ENCODE measurements at regions not wholly inside any gene's neighbourhood (a gene's known extent, or its start where the extent isn't known, plus 50 kb on each side); places are given as distances from the start of the nearest gene placed in this dataset.

DNA sequence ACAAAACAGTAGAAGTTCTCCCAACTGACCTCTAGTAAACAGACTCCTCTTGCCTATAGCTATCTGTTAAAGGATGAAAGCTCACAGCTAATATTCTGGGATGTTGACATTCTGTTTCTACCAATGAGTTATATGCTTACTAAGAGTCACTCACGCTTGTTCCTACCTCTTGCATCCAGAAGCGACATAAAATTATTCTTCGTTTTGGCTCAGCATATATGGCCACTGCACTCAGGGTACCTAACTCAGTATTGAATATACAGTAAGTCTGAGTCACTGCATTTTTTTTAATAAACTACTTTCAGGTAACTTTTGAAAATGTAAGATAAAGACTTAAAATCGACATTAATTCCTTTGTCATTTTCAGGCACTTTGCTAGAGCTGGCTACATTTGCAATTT lies 214.4 kb upstream of the STXBP5 start:
- DNase-seq (ENCODE audit: low spot score) = no peak
- Histone ChIP-seq H3K4me3 (ENCODE audit: low read depth, low read length, poor library complexity, severe bottlenecking) (no peak overlapping the region), H4K20me1 (ENCODE audit: insufficient read depth, low read length) (no peaks in the 10 kb centered on the region), H3K36me3 (ENCODE audit: insufficient read depth, low read length) (no peaks in the 10 kb centered on the region), H3K79me2 (ENCODE audit: insufficient read depth, low read depth, low read length) (no peaks in the 10 kb centered on the region), H2AFZ (ENCODE audit: low read length) (no peak overlapping the region), H3K27ac (ENCODE audit: low read depth, low read length, poor library complexity, severe bottlenecking) (no peak overlapping the region), H3K9me3 (ENCODE audit: low read length) (no peaks in the 10 kb centered on the region), H3K4me1 (ENCODE audit: insufficient read depth, low read length, poor library complexity, severe bottlenecking) (no peaks in the 10 kb centered on the region), H3K4me2 (ENCODE audit: low read length) (no peak overlapping the region), H3K9me2 (ENCODE audit: insufficient read depth, low read length) (no peaks in the 10 kb centered on the region)
- no TSS peak for BruUV-seq (replicated peaks)
- intact Hi-C loops (cut with micrococcal nuclease; ENCODE audit: unreplicated experiment) = no loop called here
- POLR2A ChIA-PET = interaction anchor here (1.1 kb wide), 1 partner anchor 141 kb away, joined by 3 read pairs; no protein-coding TSS in a partner anchor
- TF ChIP-seq, protein P1, sequence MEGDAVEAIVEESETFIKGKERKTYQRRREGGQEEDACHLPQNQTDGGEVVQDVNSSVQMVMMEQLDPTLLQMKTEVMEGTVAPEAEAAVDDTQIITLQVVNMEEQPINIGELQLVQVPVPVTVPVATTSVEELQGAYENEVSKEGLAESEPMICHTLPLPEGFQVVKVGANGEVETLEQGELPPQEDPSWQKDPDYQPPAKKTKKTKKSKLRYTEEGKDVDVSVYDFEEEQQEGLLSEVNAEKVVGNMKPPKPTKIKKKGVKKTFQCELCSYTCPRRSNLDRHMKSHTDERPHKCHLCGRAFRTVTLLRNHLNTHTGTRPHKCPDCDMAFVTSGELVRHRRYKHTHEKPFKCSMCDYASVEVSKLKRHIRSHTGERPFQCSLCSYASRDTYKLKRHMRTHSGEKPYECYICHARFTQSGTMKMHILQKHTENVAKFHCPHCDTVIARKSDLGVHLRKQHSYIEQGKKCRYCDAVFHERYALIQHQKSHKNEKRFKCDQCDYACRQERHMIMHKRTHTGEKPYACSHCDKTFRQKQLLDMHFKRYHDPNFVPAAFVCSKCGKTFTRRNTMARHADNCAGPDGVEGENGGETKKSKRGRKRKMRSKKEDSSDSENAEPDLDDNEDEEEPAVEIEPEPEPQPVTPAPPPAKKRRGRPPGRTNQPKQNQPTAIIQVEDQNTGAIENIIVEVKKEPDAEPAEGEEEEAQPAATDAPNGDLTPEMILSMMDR (conservative IDR thresholded peaks at IDR 0.05; ENCODE audit: low read length) = no peak
- CTCF ChIA-PET (ENCODE audit: unreplicated experiment) = no interaction called here

DNA sequence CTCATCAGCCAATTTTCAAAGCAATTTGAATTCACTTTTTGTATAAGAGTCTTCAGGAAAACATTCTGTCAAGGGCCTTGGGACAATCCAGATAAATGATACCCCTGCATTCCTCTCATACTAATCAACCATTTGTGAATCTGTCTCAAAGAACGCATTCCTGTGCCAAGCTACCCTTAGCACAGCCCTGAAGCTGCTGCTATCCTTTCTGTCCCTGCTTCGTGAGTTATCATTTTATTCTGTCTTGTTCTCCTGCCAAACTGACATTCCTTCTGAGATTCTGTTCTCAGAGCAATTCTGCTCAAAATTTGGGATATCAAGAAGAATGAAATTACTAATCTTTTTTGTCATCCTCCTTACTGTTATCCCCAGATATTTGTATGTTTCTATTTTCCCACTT lies 213.9 kb upstream of the STXBP5 start:
- no peak overlapping the region for H3K27ac ChIP-seq (ENCODE audit: low read depth, low read length, poor library complexity, severe bottlenecking)
- no peaks in the 10 kb centered on the region for H3K36me3 ChIP-seq (ENCODE audit: insufficient read depth, low read length)
- DNase-seq (ENCODE audit: low spot score) = no peak
- BruUV-seq (replicated peaks) = no TSS peak
- H3K79me2 ChIP-seq (ENCODE audit: insufficient read depth, low read depth, low read length) = no peaks in the 10 kb centered on the region
- H3K4me1 ChIP-seq (ENCODE audit: insufficient read depth, low read length, poor library complexity, severe bottlenecking) = no peaks in the 10 kb centered on the region
- H3K4me3 ChIP-seq (ENCODE audit: low read depth, low read length, poor library complexity, severe bottlenecking) = no peak overlapping the region
- H3K9me3 ChIP-seq (ENCODE audit: low read length) = no peaks in the 10 kb centered on the region
- TF ChIP-seq EZH2phosphoT487 (IDR thresholded peaks at IDR 0.05; ENCODE audit: borderline replicate concordance, low read depth, low read length) = no peak
- TF ChIP-seq, protein P1 (conservative IDR thresholded peaks at IDR 0.05; ENCODE audit: low read length) = no peak
- ChIA-PET POLR2A (interaction anchor here (0.7 to 0.8 kb wide), 2 partner anchors 21 to 1967 kb away, joined by 3 to 5 read pairs; no protein-coding TSS in a partner anchor), CTCF (ENCODE audit: unreplicated experiment) (no interaction called here)
- intact Hi-C loops (cut with micrococcal nuclease; ENCODE audit: unreplicated experiment) = no loop called here
- H3K4me2 ChIP-seq (ENCODE audit: low read length) = no peak overlapping the region
- H3K9me2 ChIP-seq (ENCODE audit: insufficient read depth, low read length) = no peaks in the 10 kb centered on the region
- H2AFZ ChIP-seq (ENCODE audit: low read length) = no peak overlapping the region
- no peaks in the 10 kb centered on the region for H4K20me1 ChIP-seq (ENCODE audit: insufficient read depth, low read length)

DNA sequence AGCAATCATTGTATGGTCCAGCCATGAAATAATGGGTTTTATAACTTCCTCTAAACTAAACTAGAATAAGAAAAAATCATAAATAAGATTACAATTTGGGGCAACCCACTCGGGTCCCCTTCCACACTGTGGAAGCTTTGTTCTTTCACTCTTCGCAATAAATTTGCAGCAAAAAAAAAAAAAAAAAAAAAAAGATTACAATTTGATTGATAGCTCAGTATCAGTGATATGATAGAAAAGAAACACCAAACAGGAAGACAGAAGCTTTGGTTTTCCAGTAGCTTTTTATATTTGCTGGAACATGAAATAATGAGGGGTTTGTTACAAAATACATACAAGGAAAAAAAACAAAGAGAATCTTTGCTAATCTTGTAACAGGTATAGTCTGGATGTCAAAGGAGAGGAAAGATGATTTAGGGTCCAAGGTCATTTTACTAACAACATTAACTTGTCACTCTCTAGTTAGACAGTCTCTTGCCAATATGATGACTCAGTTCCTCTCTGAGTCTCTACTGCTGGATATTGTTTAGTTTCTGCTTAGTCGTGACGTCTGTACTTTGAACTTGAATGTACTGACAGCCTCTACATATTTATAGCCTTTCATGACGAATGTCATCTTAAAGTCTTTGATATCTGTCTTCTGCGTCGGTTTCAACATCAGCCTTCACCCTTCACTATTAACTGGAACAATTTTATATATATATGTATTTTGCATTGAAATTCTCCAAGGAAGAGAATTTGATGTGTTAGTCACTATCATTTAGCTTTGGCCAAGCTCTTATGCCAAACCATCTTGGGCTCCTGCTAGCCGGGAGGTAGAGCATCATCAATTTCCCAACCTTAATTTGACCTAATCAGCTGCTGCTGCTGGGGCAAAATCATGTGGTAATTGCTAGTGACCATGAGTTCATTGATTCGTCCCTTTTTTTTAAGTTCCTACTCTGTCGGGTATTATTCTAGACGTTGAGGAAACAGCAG lies 213.1 kb upstream of the STXBP5 start:
- no TSS peak for BruUV-seq (replicated peaks)
- no peak overlapping the region for H3K4me2 ChIP-seq (ENCODE audit: low read length)
- CTCF ChIA-PET (ENCODE audit: unreplicated experiment) = no interaction called here

More for the DNA sequence above, 213.1 kb upstream of the STXBP5 start:
- Histone ChIP-seq H3K9me3 (ENCODE audit: low read length) (no peaks in the 10 kb centered on the region), H2AFZ (ENCODE audit: low read length) (no peak overlapping the region), H3K4me1 (ENCODE audit: insufficient read depth, low read length, poor library complexity, severe bottlenecking) (no peaks in the 10 kb centered on the region), H3K27ac (ENCODE audit: low read depth, low read length, poor library complexity, severe bottlenecking) (no peak overlapping the region), H3K4me3 (ENCODE audit: low read depth, low read length, poor library complexity, severe bottlenecking) (no peak overlapping the region), H3K79me2 (ENCODE audit: insufficient read depth, low read depth, low read length) (no peaks in the 10 kb centered on the region), H4K20me1 (ENCODE audit: insufficient read depth, low read length) (no peaks in the 10 kb centered on the region), H3K9me2 (ENCODE audit: insufficient read depth, low read length) (no peaks in the 10 kb centered on the region), H3K36me3 (ENCODE audit: insufficient read depth, low read length) (no peaks in the 10 kb centered on the region)
- POLR2A ChIA-PET = interaction anchor here (0.6 to 0.8 kb wide), 3 partner anchors 20 to 1966 kb away, joined by 3 to 5 read pairs (median 3); no protein-coding TSS in a partner anchor
- intact Hi-C loops (cut with micrococcal nuclease; ENCODE audit: unreplicated experiment) = no loop called here
- TF ChIP-seq, protein P1 (conservative IDR thresholded peaks at IDR 0.05; ENCODE audit: low read length) = no peak
- TF ChIP-seq EZH2phosphoT487 (IDR thresholded peaks at IDR 0.05; ENCODE audit: borderline replicate concordance, low read depth, low read length) = no peak
- no peak for DNase-seq (ENCODE audit: low spot score)
